SK-N-SH (cell line): ENCODE measurements at regions not wholly inside any gene's neighbourhood (a gene's known extent, or its start where the extent isn't known, plus 50 kb on each side); places are given as distances from the start of the nearest gene placed in this dataset.

ENCODE experiments used
- CTCF ChIA-PET: fragments of 300-600, 350-600 bp; formaldehyde crosslinking; extraction: SDS; loops from one replicate; lab custom pipeline; 2021; lab: Yijun Ruan, JAX
- POLR2A ChIA-PET: fragments of 350-600 bp; sonication (Branson Sonifier 250); formaldehyde crosslinking; extraction: SDS; loops from one replicate; lab custom pipeline; 2020; ENCODE audit warnings: antibody characterized with exemption, inconsistent platforms; lab: Yijun Ruan, JAX
- DNase-seq: peaks from one replicate; pipeline ENCODE4 v3.0.0; 2012
- H2AFZ ChIP-seq: fragments of 200-600 bp; sonication (generic); 2 replicates; pipeline ENCODE4 v1.8.1; 2016; ENCODE audit warnings: antibody characterized with exemption, mild to moderate bottlenecking, low read depth
- H3F3A ChIP-seq: fragments of 200-600 bp; sonication (generic); replicated peaks from 2 replicates; pipeline ENCODE3; 2016; ENCODE audit warnings: antibody characterized with exemption, mild to moderate bottlenecking; ENCODE audit not compliant: insufficient read depth
- H3K27ac ChIP-seq, 2 experiments: fragments of 200-500 bp in 1 of 2; fragments of 200-600 bp in 1 of 2; sonication (Bioruptor generic) in 1 of 2; sonication (generic), shearing (Covaris generic) in 1 of 2; 2 replicates each; pipeline versions ENCODE4 v1.5.1 to v1.6.1; 2014 to 2016; ENCODE audit warnings: low read depth in 2 of 2, inconsistent platforms in 1 of 2, low read length in 1 of 2, mild to moderate bottlenecking in 1 of 2, mixed read lengths in 1 of 2
- H3K27me3 ChIP-seq: fragments of 200-600 bp; sonication (generic), shearing (Covaris generic); 2 replicates; pipeline ENCODE4 v1.6.1; 2016; ENCODE audit warnings: mixed run types; ENCODE audit not compliant: insufficient read depth
- H3K36me3 ChIP-seq, 2 experiments: fragments of 200-500 bp in 1 of 2; fragments of 200-600 bp in 1 of 2; sonication (Bioruptor generic) in 1 of 2; sonication (generic) in 1 of 2; replicated peaks in 1 of 2; 2 replicates each; pipeline versions ENCODE3 to v1.5.1; 2014 to 2016; ENCODE audit warnings: low read length in 1 of 2, mild to moderate bottlenecking in 1 of 2; ENCODE audit not compliant: insufficient read depth in 2 of 2, control insufficient read depth in 1 of 2
- H3K4me1 ChIP-seq, 2 experiments: fragments of 200-500 bp in 1 of 2; fragments of 200-600 bp in 1 of 2; sonication (Bioruptor generic) in 1 of 2; sonication (generic), shearing (Covaris generic) in 1 of 2; 2 replicates each; pipeline versions ENCODE4 v1.5.1 to v1.6.1; 2014 to 2016; ENCODE audit warnings: low read depth in 1 of 2, low read length in 1 of 2, mixed run types in 1 of 2; ENCODE audit not compliant: insufficient read depth in 2 of 2, control insufficient read depth in 1 of 2
- H3K4me2 ChIP-seq: fragments of 200-600 bp; sonication (generic), shearing (Covaris generic); 2 replicates; pipeline ENCODE4 v1.6.1; 2017; ENCODE audit warnings: mixed run types
- H3K4me3 ChIP-seq, 2 experiments: fragments of 200-500 bp in 1 of 2; fragments of 200-600 bp in 1 of 2; sonication (Bioruptor generic) in 1 of 2; sonication (generic), shearing (Covaris generic) in 1 of 2; 2 replicates each; pipeline versions ENCODE4 v1.5.1 to v1.8.1; 2014 to 2016; ENCODE audit warnings: low read depth in 2 of 2, inconsistent platforms in 1 of 2, low read length in 1 of 2, mild to moderate bottlenecking in 1 of 2, mixed read lengths in 1 of 2, moderate library complexity in 1 of 2
- H3K79me2 ChIP-seq: fragments of 200-600 bp; sonication (generic); 2 replicates; pipeline ENCODE4 v1.8.1; 2017; ENCODE audit warnings: mild to moderate bottlenecking; ENCODE audit not compliant: insufficient read depth
- H3K9ac ChIP-seq: fragments of 200-600 bp; sonication (generic); 2 replicates; pipeline ENCODE4 v1.6.1; 2017; ENCODE audit warnings: mixed run types
- H3K9me2 ChIP-seq: fragments of 200-600 bp; sonication (generic); 2 replicates; pipeline ENCODE4 v1.6.1; 2017; ENCODE audit warnings: mixed run types
- H3K9me3 ChIP-seq: fragments of 200-600 bp; sonication (generic); 2 replicates; pipeline ENCODE4 v1.6.1; 2017; ENCODE audit warnings: mixed run types, mild to moderate bottlenecking, moderate library complexity
- H4K20me1 ChIP-seq: fragments of 200-600 bp; sonication (generic); 2 replicates; pipeline ENCODE4 v1.6.1; 2017; ENCODE audit warnings: mild to moderate bottlenecking, mixed run types; ENCODE audit not compliant: insufficient read depth
- CTCF ChIP-seq: fragments of 200-600 bp; sonication (generic); IDR thresholded peaks from 2 replicates; pipeline ENCODE4 v1.6.1; 2017; ENCODE audit warnings: antibody characterized with exemption, mild to moderate bottlenecking, moderate library complexity
- EP300 ChIP-seq, 2 experiments: IDR thresholded peaks; 2 replicates each; pipeline versions ENCODE4 v1.4.0 to v1.6.1; 2012; ENCODE audit warnings: borderline replicate concordance in 1 of 2, low read depth in 1 of 2, low read length in 1 of 2
- EZH2phosphoT487 ChIP-seq: fragments of 200-600 bp; sonication (generic); IDR thresholded peaks from 2 replicates; pipeline ENCODE4 v1.6.1; 2017; ENCODE audit warnings: low read depth, mixed run types, mild to moderate bottlenecking, antibody characterized with exemption, moderate library complexity, borderline replicate concordance
- FOSL2 ChIP-seq: IDR thresholded peaks from 2 replicates; pipeline ENCODE4 v1.4.0; 2012; ENCODE audit warnings: low read depth, mild to moderate bottlenecking, moderate library complexity, borderline replicate concordance
- FOXJ3 ChIP-seq: sonication (generic); formaldehyde crosslinking; IDR thresholded peaks from 2 replicates; pipeline ENCODE4 v1.5.1; 2020; ENCODE audit warnings: mild to moderate bottlenecking, missing genetic modification reagents
- JUND ChIP-seq: IDR thresholded peaks from 2 replicates; pipeline ENCODE4 v1.4.0; 2012
- MEF2A ChIP-seq: IDR thresholded peaks from 2 replicates; pipeline ENCODE4 v1.4.0; 2012; ENCODE audit warnings: low read depth, borderline replicate concordance
- MXI1 ChIP-seq: IDR thresholded peaks from 2 replicates; pipeline ENCODE4 v1.6.1; 2012; ENCODE audit warnings: mild to moderate bottlenecking, low read depth, low read length, improper control_type of control experiment
- NFIC ChIP-seq: IDR thresholded peaks from 2 replicates; pipeline ENCODE4 v1.4.0; 2012; ENCODE audit warnings: borderline replicate concordance
- PBX3 ChIP-seq: IDR thresholded peaks from 2 replicates; pipeline ENCODE4; 2012
- POLR2AphosphoS5 ChIP-seq: IDR thresholded peaks from 2 replicates; pipeline ENCODE4 v1.6.1; 2012; ENCODE audit warnings: low read depth, low read length
- RAD21 ChIP-seq: IDR thresholded peaks from 2 replicates; pipeline ENCODE4 v1.6.1; 2012; ENCODE audit warnings: mild to moderate bottlenecking, low read length
- RXRA ChIP-seq: IDR thresholded peaks from 2 replicates; pipeline ENCODE4 v1.4.0; 2012; ENCODE audit warnings: low read depth, mild to moderate bottlenecking, borderline replicate concordance
- SMC3 ChIP-seq: IDR thresholded peaks from 2 replicates; pipeline ENCODE4 v1.6.1; 2012; ENCODE audit warnings: low read depth, low read length, improper control_type of control experiment
- TAF1 ChIP-seq: IDR thresholded peaks from 2 replicates; pipeline ENCODE4 v1.6.1; 2012; ENCODE audit warnings: low read depth, mild to moderate bottlenecking, low read length, moderate library complexity, borderline replicate concordance
- TCF12 ChIP-seq: IDR thresholded peaks from 2 replicates; pipeline ENCODE4 v1.4.0; 2012
- TEAD4 ChIP-seq: IDR thresholded peaks from 2 replicates; pipeline ENCODE4 v1.4.0; 2012; ENCODE audit warnings: mild to moderate bottlenecking, borderline replicate concordance; ENCODE audit not compliant: insufficient read depth
- WGBS: methylation state at CpG from one replicate; pipeline ENCODE4 v1.1.6; 2017; ENCODE audit warnings: low lambda C conversion rate; 5-methylcytosine and 5-hydroxymethylcytosine counted together
- TF ChIP-seq, protein P1 (sequence below): IDR thresholded peaks from 2 replicates; pipeline ENCODE4 v1.4.0; 2012; ENCODE audit warnings: low read depth
- TF ChIP-seq, protein P2 (sequence below): fragments of 150-350 bp; IDR thresholded peaks from 2 replicates; pipeline ENCODE4 v1.6.1; 2017; ENCODE audit warnings: antibody characterized with exemption, low read length, low read depth, borderline replicate concordance

GRCh38 chr17:56679115-56679776, 85.7 kb downstream of the NOG start:
- Histone ChIP-seq H3K4me3 (peak overlapping the region; percentile 27 to 42), H3K36me3 (no peaks in the 10 kb centered on the region)
- TF ChIP-seq SMC3 (peak; percentile 56), CTCF (peak; percentile 88), RAD21 (peak; percentile 62), MEF2A (no peak), TCF12 (peak; percentile 19; the same call in 1 of the 2 replicates), FOSL2 (no peak; the same call in 1 of the 2 replicates)
- TF ChIP-seq, all 33 proteins: peak for 4
- peak overlapping the region; percentile 71 for H2AFZ ChIP-seq
- no peaks in the 10 kb centered on the region for H3K79me2 ChIP-seq
- peaks cover 8 to 28% of the 10 kb centered on the region in 2 experiments; a peak in 3 of 4 replicates for H3K4me1 ChIP-seq
- peaks cover 13% of the 10 kb centered on the region for H3F3A ChIP-seq
- H3K9me3 ChIP-seq: no peaks in the 10 kb centered on the region
- H3K4me2 ChIP-seq: peak overlapping the region; percentile 66
- H3K27me3 ChIP-seq: no peaks in the 10 kb centered on the region; the same call in 1 of the 2 replicates
- ChIA-PET CTCF (interaction anchor here (0.8 to 4.6 kb wide), 11 partner anchors 11 to 831 kb away, joined by 3 to 31 read pairs (median 4); partner anchors contain the start of gene NOG), POLR2A (interaction anchor here (1.1 kb wide), 1 partner anchor 13 kb away, joined by 3 read pairs; no protein-coding TSS in a partner anchor)
- no peak overlapping the region; a peak in 1 of 4 replicates for H3K27ac ChIP-seq
- peak overlapping the region; percentile 4; the same call in 1 of the 2 replicates for H3K9ac ChIP-seq
- WGBS: 14% methylated on average over 12 of the region's 12 CpGs
- H3K9me2 ChIP-seq: no peaks in the 10 kb centered on the region
- DNase-seq: peak; percentile 68
- no peaks in the 10 kb centered on the region for H4K20me1 ChIP-seq

- CTCF ChIA-PET: interaction anchor here (0.6 to 4.6 kb wide), 6 partner anchors 10 to 87 kb away, joined by 3 to 31 read pairs (median 4); partner anchors contain the start of gene NOG
- peak overlapping the region; percentile 66 for H3K4me2 ChIP-seq
Observed at GRCh38 chr17:56679777-56680422, 86.4 kb downstream of the NOG start.

More at GRCh38 chr17:56679777-56680422, 86.4 kb downstream of the NOG start:
- WGBS: 11% methylated on average over 6 of the region's 6 CpGs
- H3K27ac ChIP-seq: no peak overlapping the region
- no peaks in the 10 kb centered on the region for H4K20me1 ChIP-seq
- peaks cover 13% of the 10 kb centered on the region for H3F3A ChIP-seq
- POLR2A ChIA-PET: no interaction called here
- no peaks in the 10 kb centered on the region for H3K9me2 ChIP-seq
- peaks cover 8 to 28% of the 10 kb centered on the region in 2 experiments; a peak in 3 of 4 replicates for H3K4me1 ChIP-seq
- no peak for DNase-seq
- H3K79me2 ChIP-seq: no peaks in the 10 kb centered on the region
- no peak overlapping the region for H3K4me3 ChIP-seq
- H3K36me3 ChIP-seq: no peaks in the 10 kb centered on the region
- no peaks in the 10 kb centered on the region; the same call in 1 of the 2 replicates for H3K27me3 ChIP-seq
- H2AFZ ChIP-seq: no peak overlapping the region
- H3K9me3 ChIP-seq: no peaks in the 10 kb centered on the region
- no peak overlapping the region for H3K9ac ChIP-seq
- peak; percentile 36; the same call in 1 of the 2 replicates for TF ChIP-seq MEF2A
- TF ChIP-seq, protein P1, sequence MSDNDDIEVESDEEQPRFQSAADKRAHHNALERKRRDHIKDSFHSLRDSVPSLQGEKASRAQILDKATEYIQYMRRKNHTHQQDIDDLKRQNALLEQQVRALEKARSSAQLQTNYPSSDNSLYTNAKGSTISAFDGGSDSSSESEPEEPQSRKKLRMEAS: 0 out of 2 replicates have a peak, but pooled peaks have one; percentile 41
- no peak for TF ChIP-seq MXI1
- TF ChIP-seq FOXJ3 (CRISPR knock-in tag): no peak
- TF ChIP-seq RXRA: peak; percentile 47; the same call in 1 of the 2 replicates
- peak in 1 of 2 experiments; percentile 82; a peak in 1 of 4 replicates for TF ChIP-seq EP300 (IDR thresholded peaks at IDR 0.05; ENCODE audit: borderline replicate concordance in 1 of 2, low read depth in 1 of 2, low read length in 1 of 2)
- peak; percentile 76; the same call in 1 of the 2 replicates for TF ChIP-seq TEAD4
- TF ChIP-seq POLR2AphosphoS5: peak; percentile 32; the same call in 1 of the 2 replicates
- peak; percentile 86 for TF ChIP-seq TCF12
- no peak for TF ChIP-seq EZH2phosphoT487
- TF ChIP-seq, protein P2, sequence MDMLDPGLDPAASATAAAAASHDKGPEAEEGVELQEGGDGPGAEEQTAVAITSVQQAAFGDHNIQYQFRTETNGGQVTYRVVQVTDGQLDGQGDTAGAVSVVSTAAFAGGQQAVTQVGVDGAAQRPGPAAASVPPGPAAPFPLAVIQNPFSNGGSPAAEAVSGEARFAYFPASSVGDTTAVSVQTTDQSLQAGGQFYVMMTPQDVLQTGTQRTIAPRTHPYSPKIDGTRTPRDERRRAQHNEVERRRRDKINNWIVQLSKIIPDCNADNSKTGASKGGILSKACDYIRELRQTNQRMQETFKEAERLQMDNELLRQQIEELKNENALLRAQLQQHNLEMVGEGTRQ: no peak
- TF ChIP-seq PBX3: peak; percentile 72
- TF ChIP-seq NFIC: peak; percentile 66
- TF ChIP-seq JUND: peak; percentile 83
- TF ChIP-seq FOSL2: 0 out of 2 replicates have a peak, but pooled peaks have one; percentile 13
- TF ChIP-seq TAF1: 0 out of 2 replicates have a peak, but pooled peaks have one; percentile 17
